ENCODE measurements at regions not wholly inside any gene's neighbourhood (a gene's known extent, or its start where the extent isn't known, plus 50 kb on each side); places are given as distances from the start of the nearest gene placed in this dataset.
"Not testable (repeated sequence)": the region's sequence is repeated elsewhere in the genome, so short reads cannot be mapped to it uniquely, and the experiment has no call there.

GRCh38 chrX:66760651-66761050 is 121.8 kb upstream of the EDA2R start:
- Histone ChIP-seq H3K9me3 (ENCODE audit: insufficient read depth, low read length) (no peaks in the 10 kb centered on the region), H3K36me3 (ENCODE audit: low read length) (no peaks in the 10 kb centered on the region), H3K27me3 (ENCODE audit: low read length) (no peaks in the 10 kb centered on the region), H3K4me2 (ENCODE audit: low read depth, low read length, poor library complexity, severe bottlenecking) (no peak overlapping the region), H3K27ac (ENCODE audit: low read depth, low read length) (no peak overlapping the region), H3K9ac (ENCODE audit: low read length) (no peak overlapping the region), H3K4me3 (ENCODE audit: insufficient read depth, low read length, poor library complexity, severe bottlenecking) (no peak overlapping the region), H2AFZ (ENCODE audit: low read depth, low read length, severe bottlenecking) (no peak overlapping the region), H3F3A (ENCODE audit: insufficient read depth) (no peaks in the 10 kb centered on the region), H3K79me2 (ENCODE audit: insufficient read depth, low read length) (no peaks in the 10 kb centered on the region), H4K20me1 (ENCODE audit: low read depth, low read length) (no peaks in the 10 kb centered on the region), H3K9me2 (replicated peaks; ENCODE audit: insufficient read depth, low read length) (no peaks in the 10 kb centered on the region)
- TF ChIP-seq EZH2phosphoT487 (conservative IDR thresholded peaks at IDR 0.05; ENCODE audit: low read length), result no peak
- TF ChIP-seq, protein P1, sequence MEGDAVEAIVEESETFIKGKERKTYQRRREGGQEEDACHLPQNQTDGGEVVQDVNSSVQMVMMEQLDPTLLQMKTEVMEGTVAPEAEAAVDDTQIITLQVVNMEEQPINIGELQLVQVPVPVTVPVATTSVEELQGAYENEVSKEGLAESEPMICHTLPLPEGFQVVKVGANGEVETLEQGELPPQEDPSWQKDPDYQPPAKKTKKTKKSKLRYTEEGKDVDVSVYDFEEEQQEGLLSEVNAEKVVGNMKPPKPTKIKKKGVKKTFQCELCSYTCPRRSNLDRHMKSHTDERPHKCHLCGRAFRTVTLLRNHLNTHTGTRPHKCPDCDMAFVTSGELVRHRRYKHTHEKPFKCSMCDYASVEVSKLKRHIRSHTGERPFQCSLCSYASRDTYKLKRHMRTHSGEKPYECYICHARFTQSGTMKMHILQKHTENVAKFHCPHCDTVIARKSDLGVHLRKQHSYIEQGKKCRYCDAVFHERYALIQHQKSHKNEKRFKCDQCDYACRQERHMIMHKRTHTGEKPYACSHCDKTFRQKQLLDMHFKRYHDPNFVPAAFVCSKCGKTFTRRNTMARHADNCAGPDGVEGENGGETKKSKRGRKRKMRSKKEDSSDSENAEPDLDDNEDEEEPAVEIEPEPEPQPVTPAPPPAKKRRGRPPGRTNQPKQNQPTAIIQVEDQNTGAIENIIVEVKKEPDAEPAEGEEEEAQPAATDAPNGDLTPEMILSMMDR (IDR thresholded peaks at IDR 0.05; ENCODE audit: insufficient read depth, low read length, poor library complexity, severe bottlenecking), result no peak

DNA sequence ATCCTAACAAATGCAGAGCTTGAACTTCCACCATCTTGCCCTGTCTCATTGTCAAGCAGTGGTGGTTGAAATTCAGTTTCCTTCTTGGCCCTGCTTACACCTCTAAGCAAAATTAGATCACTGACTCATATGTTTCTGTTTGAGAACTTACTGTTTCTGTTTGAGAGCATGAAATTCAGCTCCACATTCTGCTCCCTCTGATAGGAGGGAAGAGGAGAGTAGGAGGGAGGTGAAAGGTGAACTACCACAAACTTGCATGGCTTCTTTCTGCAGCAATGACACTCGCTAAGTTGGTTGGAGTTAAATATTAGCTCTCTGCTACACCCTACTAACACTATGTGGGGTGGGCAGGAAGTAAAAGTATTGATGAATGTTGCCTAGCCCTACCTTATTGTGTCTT is 117.8 kb upstream of the EDA2R start:
- no peak for TF ChIP-seq EZH2phosphoT487 (conservative IDR thresholded peaks at IDR 0.05; ENCODE audit: low read length)
- TF ChIP-seq, protein P1 (IDR thresholded peaks at IDR 0.05; ENCODE audit: insufficient read depth, low read length, poor library complexity, severe bottlenecking), result no peak

DNA sequence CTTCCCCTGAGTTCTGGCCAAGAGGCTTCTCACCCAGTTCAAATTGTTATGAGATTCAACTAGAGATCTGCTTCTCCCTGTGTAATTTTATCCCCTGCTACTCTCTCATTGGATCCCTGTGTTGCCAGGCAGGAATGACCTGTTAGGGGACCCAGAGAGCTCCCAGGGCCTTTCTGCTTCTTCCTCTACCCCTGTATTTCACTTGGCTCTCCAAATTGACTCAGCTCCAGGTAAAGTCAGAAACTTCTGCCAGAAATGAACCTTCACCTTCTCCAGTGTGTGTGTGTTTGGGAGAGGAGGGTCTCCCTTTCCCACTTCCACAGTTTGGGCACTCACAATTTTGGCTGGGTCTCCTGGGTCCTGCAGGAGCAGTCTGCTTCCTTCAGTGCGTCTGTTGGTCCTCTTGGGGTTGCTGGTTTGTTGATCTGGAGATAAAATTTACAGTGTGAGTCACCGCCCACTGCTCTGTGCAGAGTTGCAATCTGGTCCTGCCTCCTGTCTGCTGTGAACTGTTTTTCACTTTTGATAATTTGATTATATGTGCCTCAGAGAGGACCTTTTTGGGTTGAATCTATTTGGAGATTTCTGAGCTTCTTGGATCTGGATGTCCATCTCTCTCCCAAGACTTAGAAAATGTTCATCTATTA is 112.4 kb upstream of the EDA2R start:
- no peak overlapping the region for H3K4me2 ChIP-seq (ENCODE audit: low read depth, low read length, poor library complexity, severe bottlenecking)
- no peaks in the 10 kb centered on the region for H3K27me3 ChIP-seq (ENCODE audit: low read length)
- no peaks in the 10 kb centered on the region for H4K20me1 ChIP-seq (ENCODE audit: low read depth, low read length)
- TF ChIP-seq, protein P1 (IDR thresholded peaks at IDR 0.05; ENCODE audit: insufficient read depth, low read length, poor library complexity, severe bottlenecking), result no peak
- TF ChIP-seq EZH2phosphoT487 (conservative IDR thresholded peaks at IDR 0.05; ENCODE audit: low read length), result no peak
- H3K36me3 ChIP-seq (ENCODE audit: low read length), result no peaks in the 10 kb centered on the region
- no peak overlapping the region for H3K9ac ChIP-seq (ENCODE audit: low read length)
- H3K79me2 ChIP-seq (ENCODE audit: insufficient read depth, low read length), result no peaks in the 10 kb centered on the region
- H3K4me3 ChIP-seq (ENCODE audit: insufficient read depth, low read length, poor library complexity, severe bottlenecking), result no peak overlapping the region
- H3K9me3 ChIP-seq (ENCODE audit: insufficient read depth, low read length), result no peaks in the 10 kb centered on the region
- no peaks in the 10 kb centered on the region for H3F3A ChIP-seq (ENCODE audit: insufficient read depth)
- H3K9me2 ChIP-seq (replicated peaks; ENCODE audit: insufficient read depth, low read length), result no peaks in the 10 kb centered on the region
- H2AFZ ChIP-seq (ENCODE audit: low read depth, low read length, severe bottlenecking), result no peak overlapping the region
- no peak overlapping the region for H3K27ac ChIP-seq (ENCODE audit: low read depth, low read length)

More for the DNA sequence above, 117.8 kb upstream of the EDA2R start:
- Histone ChIP-seq H3K4me3 (ENCODE audit: insufficient read depth, low read length, poor library complexity, severe bottlenecking) (no peak overlapping the region), H3K4me2 (ENCODE audit: low read depth, low read length, poor library complexity, severe bottlenecking) (no peak overlapping the region), H2AFZ (ENCODE audit: low read depth, low read length, severe bottlenecking) (no peak overlapping the region), H3K9me2 (replicated peaks; ENCODE audit: insufficient read depth, low read length) (no peaks in the 10 kb centered on the region), H3K36me3 (ENCODE audit: low read length) (no peaks in the 10 kb centered on the region), H3K9me3 (ENCODE audit: insufficient read depth, low read length) (no peaks in the 10 kb centered on the region), H3F3A (ENCODE audit: insufficient read depth) (no peaks in the 10 kb centered on the region), H3K27me3 (ENCODE audit: low read length) (no peaks in the 10 kb centered on the region), H3K27ac (ENCODE audit: low read depth, low read length) (no peak overlapping the region), H4K20me1 (ENCODE audit: low read depth, low read length) (no peaks in the 10 kb centered on the region), H3K9ac (ENCODE audit: low read length) (no peak overlapping the region), H3K79me2 (ENCODE audit: insufficient read depth, low read length) (no peaks in the 10 kb centered on the region)

DNA sequence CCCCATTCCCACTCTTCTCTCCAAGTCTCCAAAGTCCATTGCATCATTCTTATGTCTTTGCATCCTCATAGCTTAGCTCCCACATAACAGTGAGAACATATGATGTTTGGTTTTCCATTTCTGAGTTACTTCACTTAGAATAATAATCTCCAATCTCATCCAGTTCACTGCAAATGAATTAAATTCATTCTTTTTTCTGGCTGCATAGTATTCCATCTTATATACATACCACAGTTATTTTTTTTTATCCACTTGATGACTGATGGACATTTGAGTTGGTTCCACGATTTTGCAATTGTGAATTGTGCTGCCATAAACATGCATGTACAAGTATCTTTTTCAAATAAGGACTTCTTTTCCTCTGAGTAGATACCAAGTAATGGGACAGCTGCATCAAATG is 105.6 kb upstream of the EDA2R start:
- H3K9ac ChIP-seq (ENCODE audit: low read length); H3F3A ChIP-seq (ENCODE audit: insufficient read depth): not testable (repeated sequence)

More for the DNA sequence above, 105.6 kb upstream of the EDA2R start:
- H3K79me2 ChIP-seq (ENCODE audit: insufficient read depth, low read length); H3K4me2 ChIP-seq (ENCODE audit: low read depth, low read length, poor library complexity, severe bottlenecking); H4K20me1 ChIP-seq (ENCODE audit: low read depth, low read length); H3K27me3 ChIP-seq (ENCODE audit: low read length); H3K27ac ChIP-seq (ENCODE audit: low read depth, low read length); H2AFZ ChIP-seq (ENCODE audit: low read depth, low read length, severe bottlenecking); H3K9me2 ChIP-seq (replicated peaks; ENCODE audit: insufficient read depth, low read length); H3K36me3 ChIP-seq (ENCODE audit: low read length); H3K9me3 ChIP-seq (ENCODE audit: insufficient read depth, low read length); H3K4me3 ChIP-seq (ENCODE audit: insufficient read depth, low read length, poor library complexity, severe bottlenecking): not testable (repeated sequence)
